GM12865 (cell line): ENCODE measurements at regions not wholly inside any gene's neighbourhood (a gene's known extent, or its start where the extent isn't known, plus 50 kb on each side); places are given as distances from the start of the nearest gene placed in this dataset.

Experiments
- DNase-seq: peaks from one replicate; pipeline ENCODE4 v3.0.0; 2010; ENCODE audit warnings: low read depth
- H3K4me3 ChIP-seq: 2 replicates; pipeline ENCODE4 v1.5.1; 2011; ENCODE audit warnings: mild to moderate bottlenecking, low read depth, low read length, control low read depth
- TF ChIP-seq, protein P1 (sequence below): IDR thresholded peaks from 2 replicates; pipeline ENCODE4 v1.5.1; 2011; ENCODE audit warnings: low read length, control low read depth, low read depth, inconsistent platforms; ENCODE audit not compliant: insufficient read depth; ENCODE audit errors: missing control alignments

DNA sequence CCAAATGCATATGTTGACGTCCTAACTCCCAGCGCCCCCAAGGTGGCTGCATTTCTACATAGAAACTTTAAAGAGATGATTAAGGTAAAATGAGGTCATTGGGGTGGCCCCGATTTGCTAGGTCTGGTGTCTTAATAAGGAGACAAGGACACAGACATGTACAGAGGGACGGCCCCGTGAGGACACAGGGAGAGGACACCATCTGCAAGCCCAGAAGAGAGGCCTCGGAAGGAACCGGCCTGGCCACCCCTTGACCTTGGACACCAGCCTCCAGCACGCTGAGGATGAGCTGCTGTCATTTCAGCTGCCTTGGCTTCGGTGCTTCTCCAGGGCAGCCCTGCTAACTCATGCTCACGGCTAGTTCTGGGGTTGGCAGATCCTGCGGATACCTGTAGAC, 73.2 kb downstream of the MRPL36 start:
- no peak overlapping the region for H3K4me3 ChIP-seq
- TF ChIP-seq, protein P1, sequence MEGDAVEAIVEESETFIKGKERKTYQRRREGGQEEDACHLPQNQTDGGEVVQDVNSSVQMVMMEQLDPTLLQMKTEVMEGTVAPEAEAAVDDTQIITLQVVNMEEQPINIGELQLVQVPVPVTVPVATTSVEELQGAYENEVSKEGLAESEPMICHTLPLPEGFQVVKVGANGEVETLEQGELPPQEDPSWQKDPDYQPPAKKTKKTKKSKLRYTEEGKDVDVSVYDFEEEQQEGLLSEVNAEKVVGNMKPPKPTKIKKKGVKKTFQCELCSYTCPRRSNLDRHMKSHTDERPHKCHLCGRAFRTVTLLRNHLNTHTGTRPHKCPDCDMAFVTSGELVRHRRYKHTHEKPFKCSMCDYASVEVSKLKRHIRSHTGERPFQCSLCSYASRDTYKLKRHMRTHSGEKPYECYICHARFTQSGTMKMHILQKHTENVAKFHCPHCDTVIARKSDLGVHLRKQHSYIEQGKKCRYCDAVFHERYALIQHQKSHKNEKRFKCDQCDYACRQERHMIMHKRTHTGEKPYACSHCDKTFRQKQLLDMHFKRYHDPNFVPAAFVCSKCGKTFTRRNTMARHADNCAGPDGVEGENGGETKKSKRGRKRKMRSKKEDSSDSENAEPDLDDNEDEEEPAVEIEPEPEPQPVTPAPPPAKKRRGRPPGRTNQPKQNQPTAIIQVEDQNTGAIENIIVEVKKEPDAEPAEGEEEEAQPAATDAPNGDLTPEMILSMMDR = no peak
- no peak for DNase-seq

DNA sequence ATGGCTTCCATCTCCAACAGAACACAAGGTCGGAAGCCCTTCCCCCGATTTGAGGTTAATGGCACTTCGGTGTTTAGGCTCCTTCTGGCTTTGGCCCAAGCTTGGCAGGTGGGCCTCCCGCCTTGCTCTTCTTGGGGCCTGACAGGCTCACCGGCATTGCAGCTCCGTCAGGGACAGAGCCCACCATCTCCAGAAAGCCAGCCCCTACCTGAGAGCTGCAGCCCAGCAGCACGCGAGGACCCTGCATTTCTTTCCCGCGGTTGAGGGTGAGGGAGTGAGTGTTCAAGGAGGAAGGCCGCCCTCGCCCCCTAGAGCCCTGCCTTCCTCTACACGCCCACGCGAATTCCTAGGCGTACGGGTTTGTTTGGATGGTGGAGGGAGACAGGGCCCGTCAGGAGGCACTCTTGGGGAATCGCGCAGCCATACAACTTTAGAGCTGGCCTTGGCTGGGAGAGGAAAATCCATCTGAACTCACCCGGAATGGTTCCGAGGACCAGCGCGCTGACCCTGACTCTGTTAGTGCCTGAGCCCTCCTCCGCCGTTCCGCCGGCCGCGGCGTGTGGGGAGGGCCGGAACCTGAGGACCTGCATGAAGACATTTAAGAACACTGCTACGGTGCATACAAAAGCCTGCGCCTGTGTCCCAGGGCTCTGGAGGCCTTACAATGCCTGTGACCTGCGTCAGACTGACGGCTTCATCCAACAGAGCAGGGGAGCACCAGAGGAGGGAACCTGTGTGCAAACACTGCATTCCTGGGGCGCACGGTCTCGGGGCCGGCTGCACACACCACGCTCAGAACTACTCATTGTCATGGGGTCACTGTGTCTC, 73.8 kb downstream of the MRPL36 start:
- TF ChIP-seq, protein P1 = no peak
- no peak for DNase-seq

DNA sequence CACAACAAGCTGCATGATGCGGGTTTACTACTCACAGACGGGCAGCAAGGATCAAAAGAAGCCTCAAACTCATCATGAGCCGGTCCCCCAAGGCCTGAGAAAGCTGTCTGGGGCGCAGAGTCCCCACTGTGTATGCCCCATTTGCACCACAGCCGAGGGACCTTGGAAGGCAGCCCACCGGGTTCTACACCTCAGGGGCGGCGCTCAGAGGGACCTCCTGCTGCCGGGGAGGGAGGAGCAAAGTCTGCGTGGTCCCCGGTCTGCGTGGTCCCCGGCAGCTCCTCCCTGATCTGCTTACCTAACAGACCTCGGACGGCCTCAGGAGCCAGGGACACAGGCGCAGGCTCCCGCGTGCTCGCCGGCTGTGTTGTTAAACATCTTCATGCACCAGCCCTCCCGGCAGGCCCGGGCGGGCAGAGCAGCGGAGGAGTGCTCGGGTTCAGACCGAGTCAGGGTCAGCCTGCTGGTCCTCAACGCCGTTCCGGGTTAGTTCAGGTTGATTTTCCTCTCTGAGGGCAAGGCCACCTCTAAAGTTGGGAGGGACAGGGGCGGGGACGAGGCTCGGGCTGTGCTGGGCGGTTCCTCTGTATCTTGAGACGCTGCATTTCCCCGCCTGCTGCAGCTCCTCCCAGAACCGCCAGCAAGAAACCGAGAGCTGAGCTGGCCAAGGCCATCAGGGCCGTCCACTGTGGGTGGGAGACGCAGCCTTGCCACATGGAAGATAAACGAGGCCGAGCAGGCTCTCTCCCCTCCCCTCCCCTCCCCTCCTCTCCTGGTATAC, 74.6 kb downstream of the MRPL36 start:
- DNase-seq = no peak
- TF ChIP-seq, protein P1 = no peak
- H3K4me3 ChIP-seq = no peak overlapping the region

More for the DNA sequence above, 73.8 kb downstream of the MRPL36 start:
- no peak overlapping the region for H3K4me3 ChIP-seq

DNA sequence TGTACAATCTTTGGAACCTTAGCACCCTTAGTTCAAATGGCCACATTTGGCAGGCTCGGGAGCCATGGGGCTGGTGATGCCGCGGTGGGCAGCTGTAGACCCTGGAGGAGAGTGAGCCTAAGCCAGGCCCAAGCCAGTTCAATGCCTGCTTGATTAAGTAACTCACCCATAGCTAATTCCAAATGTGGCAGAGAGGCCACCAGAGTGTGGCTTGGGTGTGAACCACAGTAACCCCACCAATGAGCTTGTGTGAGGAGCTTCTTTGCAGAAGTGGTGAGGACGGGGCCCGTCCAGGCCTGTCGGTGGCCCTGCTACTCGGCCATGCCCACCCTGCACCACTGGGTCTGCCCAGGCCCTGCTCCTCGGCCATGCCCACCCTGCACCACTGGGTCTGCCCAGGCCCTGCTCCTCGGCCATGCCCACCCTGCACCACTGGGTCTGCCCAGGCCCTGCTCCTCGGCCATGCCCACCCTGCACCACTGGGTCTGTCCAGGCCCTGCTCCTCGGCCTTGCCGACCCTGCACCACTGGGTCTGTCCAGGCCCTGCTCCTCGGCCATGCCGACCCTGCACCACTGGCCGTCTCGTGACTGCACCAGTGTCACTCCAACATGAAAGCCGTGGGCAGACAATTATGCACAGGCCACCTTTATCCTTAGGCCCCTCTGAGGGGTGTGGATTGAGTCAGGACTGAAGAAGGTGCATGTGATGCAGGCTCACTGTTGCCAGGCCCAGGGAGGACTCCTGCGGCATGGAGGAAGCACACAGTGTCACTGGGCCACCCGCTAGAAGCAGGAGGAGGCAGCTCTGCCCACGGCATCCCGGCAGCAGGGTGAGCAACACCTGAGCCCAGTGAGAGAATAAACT, 75.4 kb downstream of the MRPL36 start:
- DNase-seq = no peak
- TF ChIP-seq, protein P1 = no peak
- no peak overlapping the region for H3K4me3 ChIP-seq

DNA sequence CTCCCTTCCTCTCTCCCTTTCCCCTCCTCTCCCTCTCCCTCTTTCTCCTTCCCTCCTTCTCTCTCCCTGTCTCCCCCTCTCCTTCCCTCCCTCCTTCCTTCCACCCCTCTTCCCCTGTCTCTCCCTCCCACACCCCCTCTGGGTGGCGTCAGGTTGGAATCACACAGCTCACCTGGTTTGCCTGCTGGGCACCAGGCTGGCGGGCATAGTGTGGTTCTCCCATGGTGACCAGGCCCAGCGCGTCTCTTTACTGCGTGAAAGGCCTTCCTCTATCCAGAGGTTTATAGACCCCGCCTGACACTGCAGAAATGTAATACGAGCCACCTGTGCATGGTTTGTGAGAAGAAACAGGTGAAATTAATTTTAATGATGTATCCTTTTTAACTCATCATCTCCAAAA, 76.2 kb downstream of the MRPL36 start:
- H3K4me3 ChIP-seq = no peak overlapping the region
- TF ChIP-seq, protein P1 = no peak
- no peak for DNase-seq

DNA sequence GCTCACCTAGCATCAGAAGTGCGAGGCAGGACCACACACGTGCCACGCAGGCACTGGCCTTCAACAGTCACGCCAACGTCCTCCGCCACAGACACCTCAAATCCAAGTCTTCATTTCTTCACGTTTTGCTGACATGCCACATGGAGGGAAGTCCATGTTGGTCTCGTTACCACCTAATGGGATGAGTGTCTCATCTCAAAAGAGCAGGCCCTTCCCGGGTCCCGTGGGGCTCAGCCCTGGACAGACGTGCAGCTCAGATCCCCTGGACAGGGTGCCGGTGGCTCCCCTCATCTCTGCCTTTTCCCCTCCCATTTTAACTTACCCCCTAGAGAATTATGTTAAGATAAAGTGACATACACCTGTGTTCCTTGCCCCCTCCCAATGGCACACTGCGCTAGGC, 76.8 kb downstream of the MRPL36 start:
- no peak overlapping the region for H3K4me3 ChIP-seq
- no peak for DNase-seq
- TF ChIP-seq, protein P1 = no peak
